DND-41 (cell line): ENCODE measurements at regions not wholly inside any gene's neighbourhood (a gene's known extent, or its start where the extent isn't known, plus 50 kb on each side); places are given as distances from the start of the nearest gene placed in this dataset.

ENCODE experiments used
- ATAC-seq: fragments of 200-7000 bp; cut with Tn5 transposase; 3 replicates; pipeline ENCODE4 v1.9.1; 2021; ENCODE audit warnings: low read depth; ENCODE audit not compliant: insufficient read depth
- DNase-seq: peaks from one replicate; pipeline ENCODE4 v3.0.0-alpha.2; 2020
- H2AFZ ChIP-seq: 2 replicates; pipeline ENCODE4 v1.6.0; 2012; ENCODE audit warnings: low read depth, low read length
- H3K27ac ChIP-seq: 2 replicates; pipeline ENCODE4 v1.5.1; 2012; ENCODE audit warnings: low read length, inconsistent platforms
- H3K27me3 ChIP-seq: fragments of 200-600 bp; sonication (generic); 2 replicates; pipeline ENCODE4 v1.6.0; 2012; ENCODE audit warnings: low read length, mild to moderate bottlenecking, inconsistent platforms; ENCODE audit not compliant: insufficient read depth, poor library complexity
- H3K36me3 ChIP-seq: 2 replicates; pipeline ENCODE4 v1.5.1; 2012; ENCODE audit warnings: low read length, inconsistent platforms; ENCODE audit not compliant: insufficient read depth
- H3K4me1 ChIP-seq: 2 replicates; pipeline ENCODE4 v1.5.1; 2012; ENCODE audit warnings: mild to moderate bottlenecking, low read length; ENCODE audit not compliant: insufficient read depth
- H3K4me2 ChIP-seq: 2 replicates; pipeline ENCODE4 v1.6.0; 2012; ENCODE audit warnings: mild to moderate bottlenecking, moderate library complexity, low read length, inconsistent platforms; ENCODE audit not compliant: insufficient read depth
- H3K4me3 ChIP-seq, 2 experiments: fragments of 200-600 bp in 1 of 2; shearing (Covaris generic) in 1 of 2; 2 replicates each; pipeline ENCODE4 v1.5.1; 2012 to 2016; ENCODE audit warnings: inconsistent platforms in 2 of 2, low read length in 2 of 2, mild to moderate bottlenecking in 2 of 2, low read depth in 1 of 2, moderate library complexity in 1 of 2
- H3K79me2 ChIP-seq: 2 replicates; pipeline ENCODE4 v1.6.0; 2012; ENCODE audit warnings: low read length, inconsistent platforms; ENCODE audit not compliant: insufficient read depth
- H3K9ac ChIP-seq: 2 replicates; pipeline ENCODE4 v1.6.0; 2012; ENCODE audit warnings: low read depth, mild to moderate bottlenecking, inconsistent platforms, low read length, moderate library complexity
- H3K9me3 ChIP-seq: 2 replicates; pipeline ENCODE4 v1.5.1; 2012; ENCODE audit warnings: low read length, moderate library complexity, mild to moderate bottlenecking, inconsistent platforms; ENCODE audit not compliant: insufficient read depth, severe bottlenecking
- H4K20me1 ChIP-seq: 2 replicates; pipeline ENCODE4 v1.6.0; 2012; ENCODE audit warnings: low read length; ENCODE audit not compliant: insufficient read depth
- CTCF ChIP-seq: IDR thresholded peaks from 2 replicates; pipeline ENCODE4 v1.5.1; 2012; ENCODE audit warnings: borderline replicate concordance, low read length, moderate library complexity, mild to moderate bottlenecking; ENCODE audit not compliant: poor library complexity, severe bottlenecking; ENCODE audit errors: extremely low read depth
- EZH2 ChIP-seq: IDR thresholded peaks from 3 replicates; pipeline ENCODE4 v1.6.1; 2012; ENCODE audit warnings: borderline replicate concordance, low read depth, mild to moderate bottlenecking, moderate library complexity, low read length, inconsistent platforms; ENCODE audit not compliant: severe bottlenecking

GRCh38 chr11:134662629-134663360 lies 250.8 kb upstream of the B3GAT1 start:
- DNase-seq (peak; percentile 3), ATAC-seq (no peak)
- Histone ChIP-seq H2AFZ (no peak overlapping the region), H4K20me1 (no peaks in the 10 kb centered on the region), H3K9me3 (peaks cover 26% of the 10 kb centered on the region), H3K27me3 (no peaks in the 10 kb centered on the region), H3K4me1 (peaks cover 41% of the 10 kb centered on the region), H3K4me2 (no peak overlapping the region), H3K27ac (no peak overlapping the region), H3K36me3 (no peaks in the 10 kb centered on the region), H3K79me2 (no peaks in the 10 kb centered on the region), H3K4me3 (no peak overlapping the region), H3K9ac (no peak overlapping the region)
- TF ChIP-seq EZH2: no peak
- no peak for TF ChIP-seq CTCF

- DNase-seq (peak; percentile 9), ATAC-seq (no peak)
- Histone ChIP-seq H3K79me2 (peaks cover 3% of the 10 kb centered on the region; the same call in 1 of the 2 replicates), H3K36me3 (no peaks in the 10 kb centered on the region), H3K4me1 (peaks cover 41% of the 10 kb centered on the region), H2AFZ (no peak overlapping the region), H3K27me3 (no peaks in the 10 kb centered on the region), H3K9me3 (peaks cover 26% of the 10 kb centered on the region), H4K20me1 (no peaks in the 10 kb centered on the region), H3K9ac (no peak overlapping the region), H3K27ac (no peak overlapping the region), H3K4me2 (no peak overlapping the region), H3K4me3 (no peak overlapping the region)
- TF ChIP-seq EZH2: no peak
- no peak for TF ChIP-seq CTCF
Observed at GRCh38 chr11:134661660-134662059, 249.6 kb upstream of the B3GAT1 start.

GRCh38 chr11:134660416-134660815 lies 248.4 kb upstream of the B3GAT1 start:
- ATAC-seq (no peak), DNase-seq (peak; percentile 2)
- no peaks in the 10 kb centered on the region for H4K20me1 ChIP-seq
- TF ChIP-seq CTCF (no peak), EZH2 (no peak)
- H3K4me1 ChIP-seq: peaks cover 47% of the 10 kb centered on the region
- H3K9me3 ChIP-seq: peaks cover 26% of the 10 kb centered on the region
- H2AFZ ChIP-seq: no peak overlapping the region
- peaks cover 3% of the 10 kb centered on the region; the same call in 1 of the 2 replicates for H3K79me2 ChIP-seq
- no peak overlapping the region for H3K4me2 ChIP-seq
- H3K27me3 ChIP-seq: no peaks in the 10 kb centered on the region
- no peak overlapping the region for H3K4me3 ChIP-seq
- H3K9ac ChIP-seq: no peak overlapping the region
- H3K36me3 ChIP-seq: no peaks in the 10 kb centered on the region
- H3K27ac ChIP-seq: no peak overlapping the region
